ENCODE measurements at regions not wholly inside any gene's neighbourhood (a gene's known extent, or its start where the extent isn't known, plus 50 kb on each side); places are given as distances from the start of the nearest gene placed in this dataset.
"Not testable (repeated sequence)": the region's sequence is repeated elsewhere in the genome, so short reads cannot be mapped to it uniquely, and the experiment has no call there.

GRCh38 chr6:113676057-113676456 is 181.1 kb upstream of the MARCKS start:
- no peak for DNase-seq (ENCODE audit: low read depth)
- in situ Hi-C loops (cut with HindIII; ENCODE audit: low sequenced_read_pairs) = no loop called here
- TF ChIP-seq CTCF (IDR thresholded peaks at IDR 0.05; ENCODE audit: low read depth, low read length, missing control alignments) = no peak
- no peak overlapping the region for H3K4me3 ChIP-seq (ENCODE audit: low read depth, low read length)

GRCh38 chr6:113676968-113677367 is 180.2 kb upstream of the MARCKS start:
- no peak for TF ChIP-seq CTCF (IDR thresholded peaks at IDR 0.05; ENCODE audit: low read depth, low read length, missing control alignments)
- in situ Hi-C loops (cut with HindIII; ENCODE audit: low sequenced_read_pairs) = no loop called here

GRCh38 chr6:113679051-113679450 is 178.1 kb upstream of the MARCKS start:
- DNase-seq (ENCODE audit: low read depth) = no peak
- TF ChIP-seq CTCF (IDR thresholded peaks at IDR 0.05; ENCODE audit: low read depth, low read length, missing control alignments) = no peak
- in situ Hi-C loops (cut with HindIII; ENCODE audit: low sequenced_read_pairs) = no loop called here
- no peak overlapping the region for H3K4me3 ChIP-seq (ENCODE audit: low read depth, low read length)

More at GRCh38 chr6:113676968-113677367, 180.2 kb upstream of the MARCKS start:
- DNase-seq (ENCODE audit: low read depth) = no peak
- H3K4me3 ChIP-seq (ENCODE audit: low read depth, low read length) = no peak overlapping the region

- H3K4me3 ChIP-seq (ENCODE audit: low read depth, low read length) = no peak overlapping the region
- no peak for DNase-seq (ENCODE audit: low read depth)
- in situ Hi-C loops (cut with HindIII; ENCODE audit: low sequenced_read_pairs) = no loop called here
- no peak for TF ChIP-seq CTCF (IDR thresholded peaks at IDR 0.05; ENCODE audit: low read depth, low read length, missing control alignments)
Measured at GRCh38 chr6:113680301-113680700, 176.8 kb upstream of the MARCKS start.

- DNase-seq (ENCODE audit: low read depth) = no peak
- TF ChIP-seq CTCF (IDR thresholded peaks at IDR 0.05; ENCODE audit: low read depth, low read length, missing control alignments) = no peak
- no peak overlapping the region for H3K4me3 ChIP-seq (ENCODE audit: low read depth, low read length)
- in situ Hi-C loops (cut with HindIII; ENCODE audit: low sequenced_read_pairs) = no loop called here
Measured at GRCh38 chr6:113683968-113684367, 173.2 kb upstream of the MARCKS start.

- H3K4me3 ChIP-seq (ENCODE audit: low read depth, low read length) = no peak overlapping the region
- TF ChIP-seq CTCF (IDR thresholded peaks at IDR 0.05; ENCODE audit: low read depth, low read length, missing control alignments) = no peak
- in situ Hi-C loops (cut with HindIII; ENCODE audit: low sequenced_read_pairs) = no loop called here
- no peak for DNase-seq (ENCODE audit: low read depth)
Measured at GRCh38 chr6:113684382-113684901, 172.7 kb upstream of the MARCKS start.

- TF ChIP-seq CTCF (IDR thresholded peaks at IDR 0.05; ENCODE audit: low read depth, low read length, missing control alignments) = no peak
- DNase-seq (ENCODE audit: low read depth) = no peak
- H3K4me3 ChIP-seq (ENCODE audit: low read depth, low read length) = no peak overlapping the region
- in situ Hi-C loops (cut with HindIII; ENCODE audit: low sequenced_read_pairs) = no loop called here
Measured at GRCh38 chr6:113686049-113686448, 171.1 kb upstream of the MARCKS start.

GRCh38 chr6:113689620-113690019 is 167.5 kb upstream of the MARCKS start:
- DNase-seq (ENCODE audit: low read depth); in situ Hi-C loops (cut with HindIII; ENCODE audit: low sequenced_read_pairs); H3K4me3 ChIP-seq (ENCODE audit: low read depth, low read length): not testable (repeated sequence)

Measured in astrocyte of the cerebellum (primary cell).